GM21526 (cell line): ENCODE measurements at regions not wholly inside any gene's neighbourhood (a gene's known extent, or its start where the extent isn't known, plus 50 kb on each side); places are given as distances from the start of the nearest gene placed in this dataset.

Experiments
- ATAC-seq: cut with Tn5 transposase; IDR thresholded peaks from one replicate; pipeline ENCODE4 v1.9.1; 2021; ENCODE audit warnings: moderate library complexity; ENCODE audit not compliant: unreplicated experiment, low FRiP score

DNA sequence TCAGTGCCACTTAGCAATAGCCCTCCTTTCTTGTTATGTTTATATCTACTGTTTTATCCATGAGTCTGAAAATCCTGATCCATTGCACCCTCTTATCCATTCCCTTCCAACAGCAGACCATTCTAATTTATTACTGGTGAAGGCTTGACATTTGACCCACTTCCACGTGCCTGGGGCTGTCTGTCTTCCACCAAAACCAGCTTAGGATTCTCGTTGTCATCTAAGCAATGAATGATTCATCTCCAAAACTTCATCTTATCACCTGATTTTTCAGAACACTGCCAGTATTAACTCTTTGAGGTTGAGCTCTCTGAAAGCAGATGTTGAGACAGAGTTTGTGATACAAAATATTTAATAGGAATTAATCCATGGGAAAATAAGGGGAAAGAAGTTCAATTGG is 277.8 kb upstream of the FBXL7 start:
- ATAC-seq: no peak

DNA sequence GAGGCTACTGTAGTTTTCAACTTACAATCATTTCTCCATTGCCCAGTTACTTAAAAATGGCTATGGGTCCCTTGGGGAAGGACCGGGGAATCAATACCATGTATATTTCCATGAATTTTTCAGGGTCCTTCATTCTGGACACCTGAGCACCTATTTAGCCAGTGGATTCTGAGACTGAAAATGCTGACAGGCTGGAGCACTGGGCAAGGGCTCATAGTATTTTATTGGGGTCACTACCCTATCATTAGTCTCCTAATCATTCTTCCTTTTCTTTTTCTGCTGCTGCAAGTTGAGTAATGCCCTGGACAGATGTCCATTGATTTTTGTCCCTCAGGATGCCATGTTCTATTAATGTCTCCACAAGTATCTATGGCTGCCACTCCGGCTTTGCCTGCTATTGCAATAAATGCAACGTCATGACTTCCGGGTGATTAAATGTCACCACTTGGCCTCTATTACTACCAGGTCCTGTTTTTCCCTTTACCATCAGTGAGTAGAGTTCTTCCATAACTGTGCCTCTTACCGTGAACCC is 279.3 kb upstream of the FBXL7 start:
- no peak for ATAC-seq

DNA sequence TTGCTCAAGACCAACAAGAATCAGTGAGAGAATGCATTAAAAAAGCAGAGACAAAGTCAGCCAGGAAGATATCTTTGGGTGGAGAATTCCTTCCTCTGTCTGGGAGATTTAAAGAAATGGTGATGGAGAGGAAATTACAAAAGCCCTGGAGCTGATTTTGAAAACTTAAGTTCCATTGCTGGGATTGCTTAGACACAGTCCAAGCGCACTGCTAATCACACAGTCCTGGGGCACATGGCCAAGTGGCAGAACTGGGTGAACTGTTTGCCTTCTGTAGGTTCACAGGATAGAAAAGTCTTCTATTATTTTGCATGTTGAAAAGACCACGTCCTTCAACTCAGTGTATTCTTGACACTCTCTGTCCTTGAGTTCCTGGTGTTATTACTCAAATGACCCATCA is 284.9 kb upstream of the FBXL7 start:
- no peak for ATAC-seq

DNA sequence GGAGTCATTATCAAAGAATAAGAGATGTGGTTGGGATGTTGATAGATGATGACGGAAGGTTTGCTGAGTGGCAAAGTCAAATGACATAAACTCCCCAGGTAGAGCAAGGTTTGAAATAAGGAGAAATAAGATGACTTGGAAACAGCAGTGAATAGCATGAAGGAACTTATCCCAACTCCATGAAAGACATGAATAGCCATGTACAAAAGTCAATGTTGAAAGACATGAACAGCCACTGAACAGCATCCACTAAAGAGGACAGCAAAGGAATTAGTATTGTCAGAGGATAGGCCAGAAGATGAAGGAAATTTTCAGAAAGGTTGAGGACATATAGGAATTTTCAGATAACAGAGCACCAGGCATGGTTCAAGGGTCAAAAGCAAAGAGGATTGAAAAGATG is 286.0 kb upstream of the FBXL7 start:
- ATAC-seq: no peak

DNA sequence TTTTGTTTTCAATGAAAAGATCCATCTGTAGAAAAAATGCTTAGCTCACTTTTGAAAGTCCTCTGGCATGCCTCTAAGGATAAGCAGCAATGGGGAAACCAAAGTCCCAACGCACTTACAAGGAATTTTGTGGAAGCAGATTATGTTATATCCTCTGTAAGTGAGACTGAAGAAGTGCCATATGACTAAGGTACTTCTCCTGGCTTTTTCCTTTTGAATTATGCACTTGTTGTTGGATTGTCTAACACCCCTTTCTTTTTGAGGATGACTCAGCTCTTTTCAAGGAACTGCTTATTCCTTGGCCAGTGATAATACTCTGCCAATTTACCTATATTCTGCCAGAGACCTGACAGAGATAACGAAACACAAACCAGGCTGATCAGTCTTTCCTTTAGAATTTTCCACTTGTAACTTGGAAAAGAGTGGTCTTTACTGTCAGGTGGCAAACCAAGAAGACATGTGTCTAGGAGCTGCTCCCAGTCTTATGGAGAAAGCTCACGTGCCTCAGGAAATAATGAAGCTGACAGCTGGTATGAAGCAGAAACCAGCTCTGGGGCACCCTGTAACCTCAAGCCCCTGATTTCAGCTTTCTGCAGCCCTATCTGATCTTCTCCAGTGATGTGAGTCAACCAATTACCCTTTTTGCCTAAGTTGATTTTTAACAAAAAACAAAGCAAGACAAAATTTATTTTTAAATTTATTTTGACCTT is 290.8 kb upstream of the FBXL7 start:
- no peak for ATAC-seq

DNA sequence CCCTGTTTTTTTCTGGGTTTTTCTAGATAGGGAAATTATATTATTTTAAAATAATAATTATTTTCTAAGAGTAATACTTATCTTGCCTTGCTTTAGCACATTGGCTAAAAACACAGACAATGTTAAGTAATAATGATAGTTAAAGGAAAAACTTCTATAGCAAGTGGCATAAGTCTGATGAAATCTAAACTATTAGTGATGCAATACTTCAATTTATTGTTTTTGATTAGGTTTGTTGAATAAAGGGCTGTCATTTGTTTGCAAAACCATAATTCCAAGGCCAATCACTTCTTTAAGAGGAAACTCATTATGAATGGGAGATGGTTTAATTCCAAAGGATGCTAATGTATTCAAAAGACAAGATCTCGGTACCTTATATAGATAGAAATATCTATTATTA is 293.8 kb upstream of the FBXL7 start:
- no peak for ATAC-seq

DNA sequence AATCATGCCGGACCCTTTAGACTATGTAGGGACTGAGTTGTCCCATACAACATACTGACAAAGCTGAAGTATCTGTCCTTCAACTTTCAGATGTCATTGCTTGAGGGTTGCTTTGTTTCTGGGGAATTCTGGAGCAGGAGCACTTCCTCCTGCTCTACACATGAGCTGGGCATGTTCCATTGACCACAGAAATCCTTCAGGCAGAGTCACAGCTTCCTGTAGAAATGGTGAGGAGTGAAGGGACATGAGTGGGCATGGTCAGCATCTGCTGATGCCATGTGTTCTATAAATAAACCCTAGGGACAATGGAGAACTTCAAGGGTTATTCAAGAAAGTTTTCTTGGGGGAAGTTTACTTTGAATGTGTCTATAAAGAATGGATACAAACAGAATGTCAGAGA is 296.6 kb upstream of the FBXL7 start:
- no peak for ATAC-seq

DNA sequence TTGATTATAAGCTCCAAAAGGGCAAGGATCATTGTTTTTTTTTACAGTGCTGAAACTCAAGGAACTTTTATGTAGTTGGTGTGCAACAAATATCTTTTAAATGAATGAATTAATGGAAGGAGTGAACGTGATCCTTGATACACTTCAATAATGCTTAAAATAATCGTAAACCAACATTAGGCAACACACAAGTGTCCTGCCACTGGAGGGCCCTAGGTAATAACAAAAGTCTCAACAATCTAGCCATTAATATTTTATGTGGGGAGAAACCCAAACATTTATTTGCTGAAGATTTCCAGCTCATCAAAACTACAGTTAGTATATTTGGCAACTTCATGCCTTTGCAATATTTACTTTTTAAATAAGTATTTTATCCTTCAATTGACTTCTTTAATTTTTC is 309.0 kb upstream of the FBXL7 start:
- ATAC-seq: no peak

DNA sequence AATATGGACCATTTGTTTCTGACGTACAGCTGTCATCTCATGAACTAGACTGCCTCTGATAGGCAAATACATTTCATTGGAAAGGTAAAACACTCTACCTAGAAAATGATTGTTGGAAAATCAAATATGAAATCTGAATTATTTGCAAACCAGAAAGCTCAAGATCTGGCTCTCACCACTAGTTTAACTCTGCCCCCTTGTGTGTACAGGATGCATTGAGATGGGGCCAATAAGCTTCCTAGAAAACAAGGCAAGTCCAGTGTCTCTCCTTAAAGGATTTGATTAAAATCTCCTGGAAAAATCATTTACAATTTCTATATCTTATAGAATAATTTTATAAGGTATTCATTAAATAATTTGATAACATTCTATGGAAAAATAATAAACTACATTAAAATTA is 311.9 kb upstream of the ANKH start:
- no peak for ATAC-seq

DNA sequence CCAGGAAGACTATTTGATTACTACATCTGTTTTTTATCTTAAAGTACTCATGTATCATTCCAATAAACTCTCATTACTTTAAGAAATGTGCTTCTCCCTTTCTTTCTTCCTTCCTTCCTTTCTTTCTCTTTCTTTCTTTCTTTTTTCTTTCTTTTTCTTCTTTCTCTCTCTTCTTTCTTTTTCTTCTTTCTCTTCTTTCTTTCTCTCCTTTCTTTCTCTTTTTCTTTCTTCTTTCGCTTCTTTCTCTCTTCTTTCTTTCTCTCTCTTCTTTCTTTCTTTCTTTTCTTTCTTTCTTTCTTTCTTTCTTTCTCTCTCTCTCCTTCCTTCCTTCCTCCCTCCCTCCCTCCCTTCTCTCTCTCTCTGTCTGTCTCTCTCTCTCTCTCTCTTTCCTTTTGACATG is 298.6 kb upstream of the ANKH start:
- no peak for ATAC-seq

DNA sequence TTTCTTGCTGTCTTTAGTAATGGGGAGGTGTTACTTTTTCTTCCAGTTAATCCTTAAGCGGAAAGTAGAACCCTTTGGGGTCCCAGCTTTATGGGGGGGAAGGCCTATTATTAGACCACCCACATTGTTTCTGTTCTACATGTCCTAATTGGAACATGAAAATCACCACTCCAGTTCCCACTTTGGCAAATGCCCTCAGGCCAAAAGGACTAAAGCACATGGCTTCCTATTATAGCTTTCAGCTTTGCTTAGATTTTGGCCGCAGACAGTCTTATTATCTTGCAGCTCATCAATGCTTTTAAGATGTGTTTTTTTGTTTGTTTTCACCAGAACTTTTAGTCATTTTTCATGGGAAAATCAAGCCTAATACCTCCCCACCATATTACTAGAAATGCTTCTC is 296.8 kb upstream of the ANKH start:
- no peak for ATAC-seq

DNA sequence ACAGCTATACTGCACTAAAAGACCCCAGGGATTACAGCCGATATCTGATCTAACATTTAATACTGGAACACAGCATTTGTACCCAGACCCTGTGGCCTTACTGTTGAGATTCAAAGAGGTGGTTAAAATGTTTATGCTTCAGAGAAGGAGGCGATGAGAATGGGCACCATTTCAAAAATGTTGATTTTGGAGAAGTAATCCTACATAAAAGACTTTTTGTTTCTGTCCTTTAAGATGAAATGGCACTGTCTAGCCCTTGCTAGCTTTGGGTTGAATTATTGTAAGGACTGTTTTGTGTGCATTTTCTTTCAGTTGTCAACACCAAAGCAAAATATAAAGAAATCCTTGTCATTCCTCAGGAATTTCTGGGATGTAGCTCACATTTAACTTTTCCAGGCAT is 288.5 kb upstream of the ANKH start:
- ATAC-seq: no peak

DNA sequence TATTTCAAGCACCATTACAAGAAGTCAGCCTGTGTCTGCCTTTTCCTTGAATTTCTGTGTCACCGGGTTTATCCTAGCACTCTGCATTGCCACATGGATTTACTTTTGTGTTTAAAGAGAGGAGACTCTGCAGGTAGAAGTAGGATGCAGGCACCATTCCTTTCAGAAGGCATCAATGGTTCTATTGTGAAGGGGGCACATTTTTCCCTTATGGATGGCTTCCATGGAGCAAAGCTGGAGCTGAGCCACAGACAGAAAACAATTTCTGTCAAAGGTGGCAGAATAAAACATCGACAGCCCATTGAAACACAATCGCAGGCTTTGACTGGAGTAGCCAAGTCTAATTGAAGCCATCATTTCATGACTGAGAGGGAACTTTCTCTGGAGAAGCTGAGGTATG is 288.0 kb upstream of the ANKH start:
- no peak for ATAC-seq

DNA sequence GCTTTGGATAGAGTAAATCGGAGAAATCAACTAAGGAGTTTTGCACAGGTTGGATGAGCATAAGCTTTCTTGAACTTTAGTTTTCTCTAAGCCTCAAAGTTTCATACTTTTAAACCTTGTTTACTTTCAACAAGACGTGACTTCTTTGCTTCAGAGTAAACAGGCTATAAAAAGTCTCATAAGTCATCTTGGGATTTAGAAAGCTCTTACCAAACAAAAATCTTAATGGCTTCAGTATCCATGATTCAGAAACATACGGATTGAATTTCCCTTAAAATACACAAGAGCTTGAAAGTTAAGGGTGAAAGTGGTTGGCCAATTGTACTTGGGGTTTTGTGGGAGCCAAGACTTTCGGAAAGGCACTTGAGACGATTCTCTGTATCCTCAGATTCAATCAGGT is 270.9 kb upstream of the ANKH start:
- ATAC-seq: no peak

DNA sequence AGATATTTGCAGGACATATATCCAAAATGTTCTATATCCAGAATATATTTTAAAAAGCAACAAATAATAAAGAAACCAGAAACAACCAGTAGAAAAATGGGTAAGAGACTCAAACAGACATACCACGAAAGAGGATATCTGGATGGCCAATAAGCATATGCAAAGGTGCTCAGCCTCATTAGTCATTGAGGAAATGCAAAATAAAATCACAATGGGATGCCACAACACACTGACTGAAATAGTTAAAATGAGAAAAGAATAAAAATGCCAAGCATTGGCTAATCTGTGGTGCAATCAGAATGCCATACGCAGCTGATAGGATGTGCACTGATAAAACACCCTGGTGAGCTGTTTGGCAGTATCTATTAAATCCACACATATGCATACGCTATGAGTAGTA is 265.8 kb upstream of the ANKH start:
- no peak for ATAC-seq

DNA sequence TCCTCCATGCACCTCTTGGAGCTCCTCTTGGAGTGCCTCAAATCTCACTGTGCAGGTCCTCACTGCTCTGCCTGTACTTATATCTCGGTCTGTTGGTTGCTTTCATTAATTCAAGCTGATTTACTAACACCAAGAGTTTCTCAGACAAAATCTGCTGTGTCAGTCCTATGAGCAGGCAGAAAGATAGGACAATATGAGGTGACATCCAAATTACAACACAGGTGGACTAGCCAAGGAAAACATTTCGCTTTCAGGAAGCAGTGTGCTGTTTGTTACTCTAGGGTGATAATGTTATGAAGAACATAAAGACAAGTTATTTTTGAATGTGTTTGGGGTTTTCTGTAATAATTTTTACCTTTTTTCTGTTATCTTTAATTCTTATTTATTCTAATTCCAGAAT is 264.1 kb upstream of the ANKH start:
- ATAC-seq: no peak

DNA sequence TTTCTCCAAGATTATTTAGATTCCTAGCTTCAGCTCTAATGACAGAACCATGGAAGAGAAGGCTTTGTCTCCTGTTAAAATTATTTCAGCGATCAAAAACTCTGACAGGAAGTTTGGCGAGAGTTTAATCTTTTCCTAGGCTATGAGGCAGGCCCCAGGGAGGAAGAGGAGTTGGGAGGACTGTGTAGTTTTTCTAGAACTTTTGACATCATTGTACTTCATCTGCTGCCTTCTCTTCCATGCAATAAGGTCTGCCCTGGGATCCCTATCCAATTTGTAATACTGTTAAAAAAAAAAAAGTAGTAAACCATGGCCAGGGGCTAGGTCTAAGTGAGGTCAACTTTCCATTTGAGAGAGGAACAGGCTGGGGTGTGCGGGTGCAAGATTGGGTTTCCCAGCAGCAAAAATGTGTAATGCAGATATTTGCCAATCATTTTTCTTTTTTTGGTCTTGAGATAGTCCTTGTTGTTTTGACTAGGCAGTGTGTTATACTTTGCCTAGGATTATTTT is 261.9 kb upstream of the ANKH start:
- no peak for ATAC-seq

DNA sequence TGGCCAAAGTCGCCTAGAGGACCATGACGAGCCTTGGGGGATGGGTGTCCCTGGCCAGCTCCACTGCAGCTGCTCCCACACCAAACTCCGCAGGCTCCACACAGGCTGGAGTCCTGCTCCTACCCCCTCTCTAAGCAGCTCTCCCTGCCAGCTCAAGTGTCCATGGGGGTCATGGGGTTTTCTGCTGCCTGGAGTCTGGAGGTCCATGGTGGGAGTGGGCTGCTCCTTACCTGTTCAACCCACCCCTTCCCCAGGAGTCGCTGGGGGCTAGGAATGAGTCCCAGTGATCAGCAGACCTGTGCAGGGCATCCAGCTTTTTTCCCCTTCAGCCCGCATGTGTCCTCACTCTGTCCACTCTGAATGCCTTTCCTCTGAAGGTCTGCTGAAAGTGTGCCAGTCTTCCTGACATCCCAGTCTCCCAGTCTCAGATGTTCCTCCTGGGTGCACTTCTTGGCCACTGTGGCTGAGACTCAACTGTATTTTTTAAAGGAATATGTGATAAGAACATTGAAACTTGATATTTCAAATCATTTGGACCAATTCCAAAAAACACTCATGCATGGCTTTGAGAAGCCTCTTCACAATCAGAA is 261.3 kb upstream of the ANKH start:
- ATAC-seq: no peak

DNA sequence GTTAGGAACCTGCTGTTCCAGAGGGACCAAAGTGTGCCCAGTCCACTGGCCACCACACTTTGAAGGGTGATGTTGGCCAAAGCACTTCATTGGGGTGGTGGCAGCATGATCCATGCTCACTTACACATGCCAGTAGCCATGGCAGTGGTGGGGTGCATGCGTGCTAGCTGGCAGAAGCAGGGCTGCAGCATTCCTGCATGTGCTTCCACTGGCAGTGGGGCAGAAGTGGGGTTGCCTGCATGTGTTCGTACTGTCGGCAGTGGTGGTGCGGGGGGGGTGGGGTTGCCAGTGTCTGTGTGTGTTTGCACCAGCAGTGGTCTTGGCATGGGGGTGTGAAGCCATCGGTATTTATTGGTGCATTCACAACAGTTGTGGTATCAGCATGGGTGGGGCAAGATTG is 260.3 kb upstream of the ANKH start:
- ATAC-seq: no peak

DNA sequence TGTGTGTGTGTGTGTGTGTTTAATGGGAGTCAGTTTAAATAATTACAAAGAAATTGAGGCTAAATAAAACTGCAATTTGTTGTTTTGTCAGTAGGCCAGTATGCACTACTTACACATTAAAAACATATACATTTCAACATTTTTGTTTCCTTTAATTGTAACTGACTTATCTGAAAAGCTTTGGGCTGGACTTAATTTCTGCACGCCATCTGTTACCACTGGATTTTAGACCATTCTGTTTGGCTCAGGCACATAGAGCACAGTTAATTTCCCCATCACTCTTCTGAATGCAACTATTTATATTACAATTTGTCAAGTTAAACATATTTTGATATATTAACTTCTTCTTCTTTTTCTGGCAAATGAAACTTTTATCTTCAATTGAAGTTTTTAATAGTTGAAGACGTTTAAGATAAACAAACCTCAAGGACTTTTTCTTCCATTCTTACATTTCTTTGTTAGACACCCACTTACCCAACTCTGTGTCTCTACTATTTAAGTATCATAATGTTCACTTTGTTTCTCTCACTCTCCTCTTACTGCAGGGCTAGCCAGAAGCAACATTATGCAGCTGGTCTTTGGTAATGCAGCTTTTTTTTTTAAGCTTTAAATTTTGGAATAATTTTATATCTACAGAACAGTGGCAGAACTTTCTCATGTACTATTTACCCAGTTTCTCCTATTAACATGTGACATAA is 253.4 kb upstream of the ANKH start:
- no peak for ATAC-seq

DNA sequence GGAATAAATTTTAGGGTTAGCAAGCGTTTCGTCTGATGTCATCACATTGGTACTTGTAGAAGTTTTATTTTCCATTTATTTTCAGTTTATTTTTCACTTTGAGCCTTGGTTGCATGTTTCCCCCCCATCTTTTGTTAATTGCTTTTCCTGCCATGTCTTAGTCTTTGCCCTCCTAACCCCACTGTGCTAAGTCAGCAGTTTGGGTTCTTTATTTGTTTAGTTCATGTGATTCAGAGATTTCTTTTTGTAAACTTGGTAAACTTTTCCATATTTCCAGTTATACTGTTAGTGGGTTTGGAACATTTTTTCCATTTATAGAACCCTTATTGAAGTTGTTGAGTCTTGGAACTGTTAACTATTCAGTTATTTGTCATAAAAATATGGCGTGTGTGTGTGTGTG is 252.9 kb upstream of the ANKH start:
- ATAC-seq: no peak

DNA sequence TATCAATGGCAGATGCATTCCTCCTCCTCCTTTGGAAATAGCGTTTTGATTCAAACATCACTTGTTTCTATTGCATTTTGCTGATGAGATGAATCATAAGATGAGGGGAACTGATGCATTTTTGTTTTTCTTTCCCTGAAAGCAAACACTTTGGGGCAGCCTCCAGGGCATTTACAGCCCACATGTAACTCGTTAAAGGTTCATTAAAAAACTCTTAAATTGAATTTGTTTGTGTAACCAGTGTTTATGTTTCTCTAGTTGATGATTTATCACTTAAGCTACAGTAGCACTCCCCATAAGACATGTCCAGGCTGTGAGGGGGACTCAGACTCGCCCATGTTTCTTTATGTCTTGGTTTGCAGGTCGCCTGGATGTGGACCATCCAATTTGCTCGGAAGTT is 246.1 kb upstream of the ANKH start:
- ATAC-seq: no peak
